ENCODE measurements at regions not wholly inside any gene's neighbourhood (a gene's known extent, or its start where the extent isn't known, plus 50 kb on each side); places are given as distances from the start of the nearest gene placed in this dataset.

GRCh38 chr6:102848796-102849195 lies 1455.3 kb downstream of the GRIK2 start:
- TF ChIP-seq POLR2A (IDR thresholded peaks at IDR 0.05; ENCODE audit: low read depth, low read length) = no peak
- no peak for TF ChIP-seq POLR2AphosphoS5 (IDR thresholded peaks at IDR 0.05; ENCODE audit: low read depth, low read length)

Data from GM12892 (cell line).